K562 (cell line): ENCODE measurements at regions not wholly inside any gene's neighbourhood (a gene's known extent, or its start where the extent isn't known, plus 50 kb on each side); places are given as distances from the start of the nearest gene placed in this dataset.

Experiments
- BCL6 ChIP-seq: fragments of 250-450 bp; sonication (Bioruptor Pico); IDR thresholded peaks from 2 replicates; pipeline ENCODE4 v1.4.0; 2020
- BRD4 ChIP-seq: fragments of 200-600 bp; sonication (generic); IDR thresholded peaks from 2 replicates; pipeline ENCODE4 v1.6.1; 2017; ENCODE audit warnings: inconsistent platforms
- CBFA2T3 ChIP-seq: fragments of 450-650 bp; IDR thresholded peaks from 2 replicates; pipeline ENCODE4 v1.6.1; 2017
- E2F3 ChIP-seq: fragments of 250-450 bp; sonication (Bioruptor Pico); IDR thresholded peaks from 2 replicates; pipeline ENCODE4 v1.4.0; 2020; ENCODE audit warnings: mild to moderate bottlenecking
- ELF1 ChIP-seq: fragments of 200-800 bp; sonication (Bioruptor generic); IDR thresholded peaks from 2 replicates; pipeline ENCODE4 v1.6.1; 2016; ENCODE audit warnings: missing genetic modification characterization, missing compliant biosample characterization
- FOXJ2 ChIP-seq: fragments of 200-800 bp; sonication (Bioruptor generic); IDR thresholded peaks from 2 replicates; pipeline ENCODE4 v1.6.1; 2016; ENCODE audit warnings: missing genetic modification characterization, missing compliant biosample characterization
- HDAC2 ChIP-seq: fragments of 450-650 bp; IDR thresholded peaks from 2 replicates; pipeline ENCODE4 v1.6.1; 2016; ENCODE audit warnings: mild to moderate bottlenecking
- ILK ChIP-seq: fragments of 450-650 bp; IDR thresholded peaks from 2 replicates; pipeline ENCODE4 v1.6.1; 2016; ENCODE audit warnings: missing genetic modification characterization, low read depth, mild to moderate bottlenecking, missing compliant biosample characterization, moderate library complexity, borderline replicate concordance
- JUND ChIP-seq, 2 experiments: IDR thresholded peaks; 2 replicates in 1 of 2; 3 replicates in 1 of 2; pipeline ENCODE4 v1.6.1; 2011; ENCODE audit warnings: borderline replicate concordance in 2 of 2, low read depth in 2 of 2, low read length in 2 of 2, improper control_type of control experiment in 1 of 2, missing biosample characterization in 1 of 2, missing genetic modification characterization in 1 of 2, missing genetic modification reagents in 1 of 2
- MAFG ChIP-seq: fragments of 450-650 bp; conservative IDR thresholded peaks from 2 replicates; pipeline ENCODE4 v1.6.1; 2016; ENCODE audit warnings: missing genetic modification characterization, missing compliant biosample characterization
- MAFK ChIP-seq: IDR thresholded peaks from 2 replicates; pipeline ENCODE4 v1.6.1; 2011; ENCODE audit warnings: low read length, improper control_type of control experiment
- NRF1 ChIP-seq, 2 experiments: fragments of 450-650 bp; IDR thresholded peaks in 1 of 2; conservative IDR thresholded peaks in 1 of 2; 2 replicates each; pipeline ENCODE4 v1.6.1; 2014; ENCODE audit warnings: mild to moderate bottlenecking in 2 of 2
- POLR2A ChIP-seq: fragments of 450-650 bp; conservative IDR thresholded peaks from 2 replicates; pipeline ENCODE4 v1.6.1; 2016
- POLR2H ChIP-seq: IDR thresholded peaks from 2 replicates; pipeline ENCODE4 v1.6.1; 2016; ENCODE audit warnings: missing genetic modification characterization, low read depth, mild to moderate bottlenecking, control low read depth, missing compliant biosample characterization, moderate library complexity
- SRSF1 ChIP-seq: fragments of 200-400 bp; formaldehyde crosslinking; IDR thresholded peaks from 2 replicates; pipeline ENCODE4 v1.6.1; 2017; ENCODE audit warnings: mild to moderate bottlenecking, low read depth, low read length, moderate library complexity
- TCF3 ChIP-seq: sonication (generic); formaldehyde crosslinking; IDR thresholded peaks from 2 replicates; pipeline ENCODE4 v1.4.0; 2020; ENCODE audit warnings: mild to moderate bottlenecking, missing genetic modification reagents
- XRCC3 ChIP-seq: fragments of 450-650 bp; IDR thresholded peaks from 2 replicates; pipeline ENCODE4 v1.6.1; 2017; ENCODE audit warnings: mild to moderate bottlenecking, moderate library complexity
- ZNF212 ChIP-seq: fragments of 450-650 bp; formaldehyde crosslinking; IDR thresholded peaks from 2 replicates; pipeline ENCODE4 v1.4.0; 2020; ENCODE audit warnings: mild to moderate bottlenecking
- ZNF253 ChIP-seq: fragments of 250-450 bp; sonication (Bioruptor Pico); conservative IDR thresholded peaks from 2 replicates; pipeline ENCODE4 v1.6.1; 2021; ENCODE audit warnings: mild to moderate bottlenecking
- TF ChIP-seq, protein P1 (sequence below), 2 experiments: IDR thresholded peaks in 1 of 2; conservative IDR thresholded peaks in 1 of 2; 2 replicates each; pipeline ENCODE4 v1.6.1; 2016; ENCODE audit warnings: low read depth in 2 of 2, mild to moderate bottlenecking in 1 of 2, missing compliant biosample characterization in 1 of 2, missing genetic modification characterization in 1 of 2, moderate library complexity in 1 of 2
- TF ChIP-seq, protein P2 (sequence below): fragments of 250-450 bp; sonication (Bioruptor Pico); IDR thresholded peaks from 2 replicates; pipeline ENCODE4 v1.4.0; 2020; ENCODE audit warnings: mild to moderate bottlenecking
- TF ChIP-seq, protein P3 (sequence below): sonication (generic); formaldehyde crosslinking; IDR thresholded peaks from 2 replicates; pipeline ENCODE4 v1.8.0; 2023; ENCODE audit warnings: mild to moderate bottlenecking, missing genetic modification reagents

DNA sequence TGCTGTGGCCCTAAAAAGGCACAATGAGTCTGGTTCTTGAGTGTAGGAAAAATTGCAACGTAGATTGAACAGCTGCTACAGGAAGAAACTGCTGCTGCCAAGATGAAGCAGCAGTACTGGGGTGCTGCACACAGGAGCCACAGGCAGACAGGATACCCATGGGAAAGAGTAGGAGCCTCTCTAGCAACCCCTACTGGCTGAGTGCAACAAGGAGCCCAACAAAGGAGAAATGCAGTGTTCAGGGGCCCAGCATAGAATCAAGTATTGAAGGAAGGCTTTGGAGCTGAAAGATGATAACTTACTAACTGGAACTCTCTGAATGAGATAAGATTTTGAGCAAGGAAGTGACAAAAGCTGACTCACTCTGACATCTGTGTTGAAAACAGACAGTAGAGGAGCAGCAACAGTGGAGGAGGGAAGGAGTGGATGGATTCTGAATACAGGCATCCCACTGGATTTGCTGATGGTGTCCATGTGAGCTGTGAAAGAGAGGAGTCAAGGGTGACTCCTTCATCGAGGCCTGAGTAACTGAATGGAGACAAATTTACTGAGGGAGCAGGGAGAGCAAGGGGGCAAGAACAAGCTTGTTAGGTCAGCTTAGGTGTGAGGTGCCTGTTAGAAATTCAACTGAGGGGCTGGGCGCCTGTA lies 534.7 kb upstream of the JARID2 start (continued):
- TF ChIP-seq, protein P1, sequence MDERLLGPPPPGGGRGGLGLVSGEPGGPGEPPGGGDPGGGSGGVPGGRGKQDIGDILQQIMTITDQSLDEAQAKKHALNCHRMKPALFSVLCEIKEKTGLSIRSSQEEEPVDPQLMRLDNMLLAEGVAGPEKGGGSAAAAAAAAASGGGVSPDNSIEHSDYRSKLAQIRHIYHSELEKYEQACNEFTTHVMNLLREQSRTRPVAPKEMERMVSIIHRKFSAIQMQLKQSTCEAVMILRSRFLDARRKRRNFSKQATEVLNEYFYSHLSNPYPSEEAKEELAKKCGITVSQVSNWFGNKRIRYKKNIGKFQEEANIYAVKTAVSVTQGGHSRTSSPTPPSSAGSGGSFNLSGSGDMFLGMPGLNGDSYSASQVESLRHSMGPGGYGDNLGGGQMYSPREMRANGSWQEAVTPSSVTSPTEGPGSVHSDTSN (CRISPR knock-in tag; IDR thresholded peaks at IDR 0.05; ENCODE audit: low read depth): no peak
- TF ChIP-seq, protein P1 (tag; conservative IDR thresholded peaks at IDR 0.05; ENCODE audit: low read depth): peak; percentile 82
- peak; percentile 69 for TF ChIP-seq POLR2H
- peak; percentile 88 for TF ChIP-seq HDAC2
- 0 out of 2 replicates have a peak, but pooled peaks have one; percentile 51 for TF ChIP-seq ZNF212
- TF ChIP-seq ZNF253: no peak
- TF ChIP-seq ELF1 (tag): peak; percentile 76
- peak; percentile 94 for TF ChIP-seq CBFA2T3
- peak; percentile 82 for TF ChIP-seq TCF3 (CRISPR knock-in tag)
- TF ChIP-seq FOXJ2 (tag): peak; percentile 77
- peak; percentile 71 for TF ChIP-seq POLR2A
- no peak for TF ChIP-seq XRCC3
- peak; percentile 64; the same call in 1 of the 2 replicates for TF ChIP-seq E2F3
- peak; percentile 96 for TF ChIP-seq MAFG (tag)
- TF ChIP-seq SRSF1: no peak
- no peak for TF ChIP-seq BCL6
- TF ChIP-seq BRD4: peak; percentile 19; the same call in 1 of the 2 replicates
- no peak for TF ChIP-seq ILK
- TF ChIP-seq, protein P2, sequence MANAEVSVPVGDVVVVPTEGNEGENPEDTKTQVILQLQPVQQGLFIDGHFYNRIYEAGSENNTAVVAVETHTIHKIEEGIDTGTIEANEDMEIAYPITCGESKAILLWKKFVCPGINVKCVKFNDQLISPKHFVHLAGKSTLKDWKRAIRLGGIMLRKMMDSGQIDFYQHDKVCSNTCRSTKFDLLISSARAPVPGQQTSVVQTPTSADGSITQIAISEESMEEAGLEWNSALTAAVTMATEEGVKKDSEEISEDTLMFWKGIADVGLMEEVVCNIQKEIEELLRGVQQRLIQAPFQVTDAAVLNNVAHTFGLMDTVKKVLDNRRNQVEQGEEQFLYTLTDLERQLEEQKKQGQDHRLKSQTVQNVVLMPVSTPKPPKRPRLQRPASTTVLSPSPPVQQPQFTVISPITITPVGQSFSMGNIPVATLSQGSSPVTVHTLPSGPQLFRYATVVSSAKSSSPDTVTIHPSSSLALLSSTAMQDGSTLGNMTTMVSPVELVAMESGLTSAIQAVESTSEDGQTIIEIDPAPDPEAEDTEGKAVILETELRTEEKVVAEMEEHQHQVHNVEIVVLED (CRISPR knock-in tag): no peak
- TF ChIP-seq MAFK: peak; percentile 88
- TF ChIP-seq JUND (IDR thresholded peaks at IDR 0.05; ENCODE audit: borderline replicate concordance, low read depth, low read length): peak; percentile 94
- TF ChIP-seq JUND (tag; IDR thresholded peaks at IDR 0.05; ENCODE audit: borderline replicate concordance, low read depth, low read length): peak; percentile 95; the same call in 2 of the 3 replicates
- TF ChIP-seq, protein P3, sequence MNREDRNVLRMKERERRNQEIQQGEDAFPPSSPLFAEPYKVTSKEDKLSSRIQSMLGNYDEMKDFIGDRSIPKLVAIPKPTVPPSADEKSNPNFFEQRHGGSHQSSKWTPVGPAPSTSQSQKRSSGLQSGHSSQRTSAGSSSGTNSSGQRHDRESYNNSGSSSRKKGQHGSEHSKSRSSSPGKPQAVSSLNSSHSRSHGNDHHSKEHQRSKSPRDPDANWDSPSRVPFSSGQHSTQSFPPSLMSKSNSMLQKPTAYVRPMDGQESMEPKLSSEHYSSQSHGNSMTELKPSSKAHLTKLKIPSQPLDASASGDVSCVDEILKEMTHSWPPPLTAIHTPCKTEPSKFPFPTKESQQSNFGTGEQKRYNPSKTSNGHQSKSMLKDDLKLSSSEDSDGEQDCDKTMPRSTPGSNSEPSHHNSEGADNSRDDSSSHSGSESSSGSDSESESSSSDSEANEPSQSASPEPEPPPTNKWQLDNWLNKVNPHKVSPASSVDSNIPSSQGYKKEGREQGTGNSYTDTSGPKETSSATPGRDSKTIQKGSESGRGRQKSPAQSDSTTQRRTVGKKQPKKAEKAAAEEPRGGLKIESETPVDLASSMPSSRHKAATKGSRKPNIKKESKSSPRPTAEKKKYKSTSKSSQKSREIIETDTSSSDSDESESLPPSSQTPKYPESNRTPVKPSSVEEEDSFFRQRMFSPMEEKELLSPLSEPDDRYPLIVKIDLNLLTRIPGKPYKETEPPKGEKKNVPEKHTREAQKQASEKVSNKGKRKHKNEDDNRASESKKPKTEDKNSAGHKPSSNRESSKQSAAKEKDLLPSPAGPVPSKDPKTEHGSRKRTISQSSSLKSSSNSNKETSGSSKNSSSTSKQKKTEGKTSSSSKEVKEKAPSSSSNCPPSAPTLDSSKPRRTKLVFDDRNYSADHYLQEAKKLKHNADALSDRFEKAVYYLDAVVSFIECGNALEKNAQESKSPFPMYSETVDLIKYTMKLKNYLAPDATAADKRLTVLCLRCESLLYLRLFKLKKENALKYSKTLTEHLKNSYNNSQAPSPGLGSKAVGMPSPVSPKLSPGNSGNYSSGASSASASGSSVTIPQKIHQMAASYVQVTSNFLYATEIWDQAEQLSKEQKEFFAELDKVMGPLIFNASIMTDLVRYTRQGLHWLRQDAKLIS (CRISPR knock-in tag): 0 out of 2 replicates have a peak, but pooled peaks have one; percentile 18
- TF ChIP-seq NRF1 (conservative IDR thresholded peaks at IDR 0.05 in 1 of 2, IDR thresholded peaks at IDR 0.05 in 1 of 2): peak; percentile 47 to 56; a peak in 3 of 4 replicates
